Erythroblast (primary cell): ENCODE measurements at regions not wholly inside any gene's neighbourhood (a gene's known extent, or its start where the extent isn't known, plus 50 kb on each side); places are given as distances from the start of the nearest gene placed in this dataset.

Experiments
- GATA1 ChIP-seq: IDR thresholded peaks from 2 replicates; pipeline ENCODE4 v1.6.1; 2011; ENCODE audit warnings: low read depth, mild to moderate bottlenecking, control low read depth, low read length, moderate library complexity
- POLR2A ChIP-seq: IDR thresholded peaks from 2 replicates; pipeline ENCODE4 v1.6.1; 2011; ENCODE audit warnings: mild to moderate bottlenecking, low read length

DNA sequence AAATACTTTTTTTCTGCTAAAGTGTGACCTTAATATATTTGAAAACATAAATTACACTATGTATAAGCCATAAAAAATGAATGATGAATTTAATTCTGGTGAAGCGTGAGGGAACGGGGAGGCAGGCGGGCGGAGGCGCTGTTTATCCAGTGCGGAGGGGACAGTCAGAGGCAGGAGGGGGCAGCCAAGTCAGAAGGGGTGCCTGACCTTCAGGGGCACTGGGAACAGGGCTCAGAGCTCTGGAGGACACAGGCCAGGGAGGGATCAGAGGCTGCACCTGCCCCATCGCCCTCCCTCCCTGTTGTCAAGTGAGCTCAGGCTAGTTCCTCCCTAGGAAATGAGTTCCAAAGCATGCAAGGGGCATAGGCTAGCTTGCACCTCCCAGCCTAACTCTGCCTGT lies 82.0 kb upstream of the CASZ1 start:
- TF ChIP-seq POLR2A (no peak), GATA1 (no peak)
